HCT116 (cell line): ENCODE measurements at regions not wholly inside any gene's neighbourhood (a gene's known extent, or its start where the extent isn't known, plus 50 kb on each side); places are given as distances from the start of the nearest gene placed in this dataset.

ENCODE experiments used
- ATAC-seq: fragments of 200-7000 bp; cut with Tn5 transposase; 2 replicates; pipeline ENCODE4 v1.9.1; 2020; ENCODE audit warnings: mild to moderate bottlenecking, moderate library complexity
- BruUV-seq: library from RNA; stranded (reverse); fragments of 400-500 nt; replicated peaks from 2 replicates; lab custom pipeline; 2021; lab: Mats Ljungman, UMichigan
- CTCF ChIA-PET: fragments of 300-600 bp; sonication (Branson Sonifier 250); formaldehyde crosslinking; loops from one replicate; lab custom pipeline; 2021; ENCODE audit warnings: antibody characterized with exemption; lab: Charles Lee
- POLR2A ChIA-PET: fragments of 300-600, 350-600 bp; sonication (Branson Sonifier 250); formaldehyde crosslinking; loops from one replicate; lab custom pipeline; 2021; ENCODE audit warnings: antibody characterized with exemption; lab: Charles Lee
- RAD21 ChIA-PET, 2 experiments: fragments of 300-600 bp; sonication (Branson Sonifier 250); formaldehyde crosslinking; loops; one replicate each; lab custom pipeline; 2023; ENCODE audit warnings: low total read pairs in 2 of 2; ENCODE audit not compliant: uncharacterized antibody in 2 of 2, unreplicated experiment in 2 of 2, low non-redundant PET in 1 of 2; lab: Charles Lee
- DNase-seq: peaks from one replicate; pipeline ENCODE4 v3.0.0-alpha.2; 2010; ENCODE audit warnings: low read depth, low spot score
- H2AFZ ChIP-seq: fragments of 200-600 bp; shearing (Covaris generic), sonication (generic); 2 replicates; pipeline ENCODE4 v1.6.1; 2017; ENCODE audit warnings: low read depth, mixed run types, mixed read lengths, antibody characterized with exemption, low read length; ENCODE audit not compliant: poor library complexity, severe bottlenecking
- H3K27ac ChIP-seq: 2 replicates; pipeline ENCODE4 v1.5.1; 2012; ENCODE audit warnings: low read depth, low read length
- H3K27me3 ChIP-seq: fragments of 200-600 bp; sonication (generic); 2 replicates; pipeline ENCODE4 v1.6.1; 2016; ENCODE audit warnings: mixed run types, low read length, mixed read lengths; ENCODE audit not compliant: insufficient read depth
- H3K36me3 ChIP-seq, 2 experiments: fragments of 200-500 bp in 1 of 2; fragments of 200-600 bp in 1 of 2; sonication (Bioruptor generic) in 1 of 2; sonication (generic) in 1 of 2; 2 replicates each; pipeline versions ENCODE4 v1.5.1 to v1.6.1; 2014 to 2016; ENCODE audit warnings: low read length in 2 of 2, inconsistent platforms in 1 of 2, mixed read lengths in 1 of 2, mixed run types in 1 of 2; ENCODE audit not compliant: insufficient read depth in 2 of 2, control insufficient read depth in 1 of 2
- H3K4me1 ChIP-seq, 2 experiments: fragments of 200-600 bp in 1 of 2; sonication (generic) in 1 of 2; 2 replicates each; pipeline versions ENCODE4 v1.5.1 to v1.6.1; 2012 to 2017; ENCODE audit warnings: low read length in 2 of 2, inconsistent platforms in 1 of 2, mild to moderate bottlenecking in 1 of 2, mixed read lengths in 1 of 2, mixed run types in 1 of 2, moderate library complexity in 1 of 2; ENCODE audit not compliant: insufficient read depth in 2 of 2, control insufficient read depth in 1 of 2
- H3K4me2 ChIP-seq: fragments of 200-600 bp; sonication (generic); 2 replicates; pipeline ENCODE4 v1.6.1; 2017; ENCODE audit warnings: mixed run types, low read length, mixed read lengths
- H3K4me3 ChIP-seq, 2 experiments: fragments of 200-600 bp in 1 of 2; sonication (generic) in 1 of 2; replicated peaks in 1 of 2; 2 replicates each; pipeline ENCODE4 v1.5.1; 2011 to 2016; ENCODE audit warnings: low read length in 2 of 2, control low read depth in 1 of 2, low read depth in 1 of 2, mild to moderate bottlenecking in 1 of 2, mixed read lengths in 1 of 2, mixed run types in 1 of 2
- H3K79me2 ChIP-seq: fragments of 200-600 bp; sonication (generic); 2 replicates; pipeline ENCODE4 v1.6.1; 2017; ENCODE audit warnings: mild to moderate bottlenecking, mixed run types, low read length, moderate library complexity, mixed read lengths; ENCODE audit not compliant: insufficient read depth
- H3K9ac ChIP-seq: fragments of 200-600 bp; sonication (generic); 2 replicates; pipeline ENCODE4 v1.6.1; 2016; ENCODE audit warnings: low read length, mixed read lengths
- H3K9me2 ChIP-seq: fragments of 200-600 bp; sonication (generic), shearing (Covaris generic); 2 replicates; pipeline ENCODE4 v1.6.1; 2017; ENCODE audit warnings: mixed run types, mild to moderate bottlenecking, moderate library complexity; ENCODE audit not compliant: insufficient read depth
- H3K9me3 ChIP-seq, 2 experiments: fragments of 200-500 bp in 1 of 2; fragments of 200-600 bp in 1 of 2; sonication (Bioruptor generic) in 1 of 2; sonication (generic) in 1 of 2; 2 replicates each; pipeline ENCODE4 v1.6.1; 2014 to 2017; ENCODE audit warnings: low read length in 2 of 2, mixed read lengths in 2 of 2, inconsistent platforms in 1 of 2, low read depth in 1 of 2, mild to moderate bottlenecking in 1 of 2, mixed run types in 1 of 2, moderate library complexity in 1 of 2; ENCODE audit not compliant: control insufficient read depth in 1 of 2, insufficient read depth in 1 of 2
- H4K20me1 ChIP-seq: fragments of 200-600 bp; sonication (generic), shearing (Covaris generic); 2 replicates; pipeline ENCODE4 v1.6.1; 2017; ENCODE audit warnings: mixed run types, mild to moderate bottlenecking, moderate library complexity; ENCODE audit not compliant: insufficient read depth
- CBX3 ChIP-seq: IDR thresholded peaks from 2 replicates; pipeline ENCODE4 v1.6.1; 2012; ENCODE audit warnings: low read depth
- EGR1 ChIP-seq: IDR thresholded peaks from 2 replicates; pipeline ENCODE4 v1.6.1; 2012; ENCODE audit warnings: low read depth
- ELF1 ChIP-seq: IDR thresholded peaks from 2 replicates; pipeline ENCODE4 v1.6.1; 2012; ENCODE audit warnings: low read depth, borderline replicate concordance
- EZH2 ChIP-seq: fragments of 200-600 bp; sonication (generic); IDR thresholded peaks from 2 replicates; pipeline ENCODE4 v1.6.1; 2017; ENCODE audit warnings: antibody characterized with exemption, mixed run types
- POLR2A ChIP-seq: IDR thresholded peaks from 2 replicates; pipeline ENCODE4 v1.7.0; 2011; ENCODE audit warnings: borderline replicate concordance; ENCODE audit not compliant: insufficient read depth, insufficient read length; ENCODE audit errors: extremely low read depth
- POLR2AphosphoS5 ChIP-seq: IDR thresholded peaks from 2 replicates; pipeline ENCODE4 v1.6.1; 2011; ENCODE audit warnings: mild to moderate bottlenecking, low read depth, low read length, moderate library complexity
- SRF ChIP-seq: IDR thresholded peaks from 2 replicates; pipeline ENCODE4 v1.6.1; 2012; ENCODE audit warnings: low read depth
- TCF7L2 ChIP-seq: IDR thresholded peaks from 2 replicates; pipeline ENCODE4 v1.7.0; 2011; ENCODE audit warnings: borderline replicate concordance, inconsistent platforms; ENCODE audit not compliant: insufficient read depth, insufficient read length; ENCODE audit errors: extremely low read depth
- YY1 ChIP-seq: IDR thresholded peaks from 2 replicates; pipeline ENCODE4 v1.6.1; 2011; ENCODE audit warnings: low read length, low read depth, moderate library complexity, mild to moderate bottlenecking; ENCODE audit not compliant: insufficient replicate concordance; ENCODE audit errors: extremely low read depth
- ZFX ChIP-seq: fragments of 450-650 bp; IDR thresholded peaks from 2 replicates; pipeline ENCODE4 v1.6.1; 2017
- ZNF274 ChIP-seq: fragments of 200-500 bp; sonication (Bioruptor generic); IDR thresholded peaks from 2 replicates; pipeline ENCODE4 v1.6.1; 2014; ENCODE audit warnings: mild to moderate bottlenecking, low read depth, low read length, inconsistent platforms
- intact Hi-C: fragments of 100-400 bp; cut with micrococcal nuclease; formaldehyde crosslinking; loops from 2 replicates; pipeline ENCODE4 v1.10.0; 2022
- TF ChIP-seq, protein P1 (sequence below): IDR thresholded peaks from 2 replicates; pipeline ENCODE4 v1.6.1; 2012
- TF ChIP-seq, protein P2 (sequence below), 3 experiments: fragments of 200-600 bp in 1 of 3; sonication (generic) in 1 of 3; IDR thresholded peaks in 2 of 3; conservative IDR thresholded peaks in 1 of 3; 2 replicates each; pipeline ENCODE4 v1.5.1; 2012 to 2017; ENCODE audit warnings: low read depth in 2 of 3, low read length in 2 of 3, antibody characterized with exemption in 1 of 3, borderline replicate concordance in 1 of 3, control low read depth in 1 of 3, mild to moderate bottlenecking in 1 of 3, mixed read lengths in 1 of 3, mixed run types in 1 of 3, moderate library complexity in 1 of 3; ENCODE audit not compliant: insufficient read depth in 1 of 3

DNA sequence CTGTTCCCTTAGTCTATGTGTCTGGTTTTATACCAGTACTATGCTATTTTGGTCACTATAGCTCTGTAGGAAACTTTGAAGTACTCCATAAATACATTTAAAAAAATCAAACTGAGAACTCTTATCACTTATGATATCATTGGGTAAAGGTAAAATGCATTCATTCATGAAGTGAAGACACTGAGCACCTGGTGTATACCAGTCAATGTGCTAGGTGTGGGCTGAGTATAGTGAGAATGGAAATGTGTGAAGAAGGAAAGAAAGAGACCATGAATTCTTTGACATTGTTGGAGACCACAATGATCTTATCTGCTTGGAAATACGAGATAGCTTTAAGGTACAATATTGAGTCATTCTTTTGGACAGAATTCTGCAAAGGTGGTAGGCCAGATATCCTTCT, 633.5 kb upstream of the AMELY start:
- Histone ChIP-seq H3K9ac (no peak overlapping the region), H3K4me2 (no peak overlapping the region), H3K9me2 (no peaks in the 10 kb centered on the region), H3K27ac (no peak overlapping the region), H3K79me2 (no peaks in the 10 kb centered on the region), H3K36me3 (no peaks in the 10 kb centered on the region), H3K27me3 (no peaks in the 10 kb centered on the region), H3K9me3 (no peaks in the 10 kb centered on the region), H4K20me1 (no peaks in the 10 kb centered on the region), H3K4me3 (no peak overlapping the region), H3K4me1 (no peaks in the 10 kb centered on the region), H2AFZ (no peak overlapping the region)
- ChIA-PET RAD21 (no interaction called here), CTCF (no interaction called here), POLR2A (no interaction called here)
- BruUV-seq: no TSS peak
- TF ChIP-seq POLR2AphosphoS5 (no peak), YY1 (no peak), TCF7L2 (no peak), ZFX (no peak), POLR2A (no peak), SRF (no peak), ELF1 (no peak), ZNF274 (no peak), EGR1 (no peak), CBX3 (no peak), EZH2 (no peak)
- TF ChIP-seq, protein P1, sequence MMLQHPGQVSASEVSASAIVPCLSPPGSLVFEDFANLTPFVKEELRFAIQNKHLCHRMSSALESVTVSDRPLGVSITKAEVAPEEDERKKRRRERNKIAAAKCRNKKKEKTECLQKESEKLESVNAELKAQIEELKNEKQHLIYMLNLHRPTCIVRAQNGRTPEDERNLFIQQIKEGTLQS: no peak
- TF ChIP-seq, protein P2, sequence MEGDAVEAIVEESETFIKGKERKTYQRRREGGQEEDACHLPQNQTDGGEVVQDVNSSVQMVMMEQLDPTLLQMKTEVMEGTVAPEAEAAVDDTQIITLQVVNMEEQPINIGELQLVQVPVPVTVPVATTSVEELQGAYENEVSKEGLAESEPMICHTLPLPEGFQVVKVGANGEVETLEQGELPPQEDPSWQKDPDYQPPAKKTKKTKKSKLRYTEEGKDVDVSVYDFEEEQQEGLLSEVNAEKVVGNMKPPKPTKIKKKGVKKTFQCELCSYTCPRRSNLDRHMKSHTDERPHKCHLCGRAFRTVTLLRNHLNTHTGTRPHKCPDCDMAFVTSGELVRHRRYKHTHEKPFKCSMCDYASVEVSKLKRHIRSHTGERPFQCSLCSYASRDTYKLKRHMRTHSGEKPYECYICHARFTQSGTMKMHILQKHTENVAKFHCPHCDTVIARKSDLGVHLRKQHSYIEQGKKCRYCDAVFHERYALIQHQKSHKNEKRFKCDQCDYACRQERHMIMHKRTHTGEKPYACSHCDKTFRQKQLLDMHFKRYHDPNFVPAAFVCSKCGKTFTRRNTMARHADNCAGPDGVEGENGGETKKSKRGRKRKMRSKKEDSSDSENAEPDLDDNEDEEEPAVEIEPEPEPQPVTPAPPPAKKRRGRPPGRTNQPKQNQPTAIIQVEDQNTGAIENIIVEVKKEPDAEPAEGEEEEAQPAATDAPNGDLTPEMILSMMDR (IDR thresholded peaks at IDR 0.05 in 2 of 3, conservative IDR thresholded peaks at IDR 0.05 in 1 of 3; ENCODE audit: borderline replicate concordance in 1 of 3, insufficient read depth in 1 of 3, low read depth in 2 of 3, low read length in 2 of 3): no peak
- intact Hi-C loops: no loop called here
- no peak for DNase-seq
- ATAC-seq: no peak
